Glomerular visceral epithelial cell (primary cell): ENCODE measurements at regions not wholly inside any gene's neighbourhood (a gene's known extent, or its start where the extent isn't known, plus 50 kb on each side); places are given as distances from the start of the nearest gene placed in this dataset.

Source experiments
- DNase-seq: peaks from one replicate; pipeline ENCODE4 v3.0.0-alpha.2; 2016; ENCODE audit errors: extremely low spot score

DNA sequence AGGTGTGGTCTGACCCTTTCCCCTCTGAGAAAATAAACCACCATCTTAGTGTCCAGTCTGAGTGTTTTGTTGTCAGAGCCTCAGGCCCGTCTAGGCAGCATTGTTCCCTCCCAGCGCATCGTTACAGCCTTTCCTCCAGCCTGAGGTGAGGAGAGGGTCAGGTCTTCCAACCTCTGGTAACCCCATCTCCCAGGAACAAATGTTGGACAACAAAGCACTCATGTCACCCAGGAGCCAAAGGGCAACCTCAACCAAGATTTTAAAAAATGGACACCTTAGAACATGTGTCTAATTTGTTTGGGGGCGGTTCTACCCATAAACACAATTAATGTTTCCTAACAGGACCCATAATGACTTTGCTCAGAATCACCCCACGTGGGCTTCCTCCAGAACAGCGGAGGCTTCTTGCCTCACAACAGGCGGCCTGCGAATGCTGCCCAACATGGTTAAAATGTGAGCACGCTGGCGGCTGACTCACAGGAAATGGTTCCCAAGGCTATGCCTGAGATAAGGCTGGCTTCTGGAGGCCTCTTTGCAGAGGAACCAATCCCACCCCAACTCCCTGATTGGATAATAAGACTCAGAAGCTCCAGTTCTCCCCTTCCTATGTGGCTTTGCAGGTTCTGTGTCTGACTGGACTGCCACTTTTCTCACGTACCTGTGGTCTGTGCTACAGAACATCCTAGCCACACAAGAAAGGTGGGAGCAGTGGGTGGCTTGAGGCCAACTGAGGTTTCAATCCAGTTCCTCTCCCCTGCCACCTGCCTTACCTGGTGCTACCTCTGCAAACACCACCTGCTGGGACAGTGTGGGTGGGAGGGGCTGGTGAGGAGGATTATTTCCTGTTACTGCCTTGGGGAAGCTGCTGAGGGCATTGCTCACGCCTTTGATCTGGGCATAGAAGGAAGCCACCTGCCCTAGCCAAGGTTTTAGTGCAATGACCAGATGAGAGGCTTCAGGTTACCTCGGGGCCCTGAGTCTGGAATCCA lies 108.8 kb downstream of the B3GNT2 start:
- peak; percentile 44 for DNase-seq

DNA sequence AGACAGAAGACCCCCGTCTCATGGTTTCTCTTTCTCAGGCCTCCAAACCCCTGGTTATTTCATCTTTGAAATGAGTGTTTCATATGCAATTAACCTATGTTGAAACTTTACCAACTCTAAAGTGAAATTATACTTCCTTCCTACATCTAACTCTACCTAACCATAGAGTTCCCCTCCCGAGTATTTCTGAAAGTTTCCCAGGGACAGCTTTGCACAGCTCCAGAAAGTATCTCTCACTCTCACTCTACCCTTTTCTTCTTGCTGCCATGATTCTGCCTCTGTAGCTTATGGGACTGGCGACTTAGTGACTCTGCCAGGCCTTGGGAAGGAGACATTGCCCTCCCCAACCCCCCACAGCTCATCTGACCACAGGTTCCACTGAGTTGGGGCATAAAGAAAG lies 107.9 kb downstream of the B3GNT2 start:
- no peak for DNase-seq

DNA sequence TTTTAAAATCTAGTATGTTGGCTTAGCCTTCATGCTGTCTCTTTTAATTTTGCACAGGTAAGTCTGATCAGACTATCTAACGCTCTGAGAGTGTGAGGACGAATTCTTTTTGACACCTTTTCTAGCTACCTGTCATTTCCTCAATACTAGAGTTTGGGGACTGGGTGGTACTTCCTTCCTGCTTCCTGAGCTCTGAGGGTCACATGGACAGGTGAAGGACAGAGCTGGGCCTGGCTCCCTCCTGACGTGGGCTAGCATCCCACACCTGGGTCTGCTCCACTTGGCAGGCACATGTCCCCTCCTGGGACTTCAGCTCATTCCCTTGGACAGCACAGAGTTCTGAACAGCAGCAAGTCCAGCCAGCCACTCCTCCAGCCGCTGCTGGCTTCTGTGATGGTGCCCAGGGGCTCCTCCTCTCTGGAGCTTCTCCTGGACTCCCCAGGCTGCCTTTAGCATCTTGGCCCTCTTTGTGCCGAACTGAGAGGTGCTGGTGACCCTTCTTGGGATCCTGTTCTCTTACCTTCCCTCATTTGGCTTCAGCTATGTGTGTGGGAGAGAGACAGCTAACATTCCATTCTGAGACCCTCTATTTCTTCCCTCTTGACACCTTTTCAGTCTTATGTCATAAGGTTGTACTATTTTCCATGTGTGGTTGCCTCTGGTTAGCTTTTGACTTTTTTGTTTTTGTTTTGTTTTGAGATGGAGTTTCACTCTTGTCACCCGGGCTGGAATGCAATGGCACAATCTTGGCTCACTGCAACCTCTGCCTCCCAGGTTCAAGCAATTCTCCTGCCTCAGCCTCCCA lies 106.9 kb downstream of the B3GNT2 start:
- DNase-seq, result no peak

DNA sequence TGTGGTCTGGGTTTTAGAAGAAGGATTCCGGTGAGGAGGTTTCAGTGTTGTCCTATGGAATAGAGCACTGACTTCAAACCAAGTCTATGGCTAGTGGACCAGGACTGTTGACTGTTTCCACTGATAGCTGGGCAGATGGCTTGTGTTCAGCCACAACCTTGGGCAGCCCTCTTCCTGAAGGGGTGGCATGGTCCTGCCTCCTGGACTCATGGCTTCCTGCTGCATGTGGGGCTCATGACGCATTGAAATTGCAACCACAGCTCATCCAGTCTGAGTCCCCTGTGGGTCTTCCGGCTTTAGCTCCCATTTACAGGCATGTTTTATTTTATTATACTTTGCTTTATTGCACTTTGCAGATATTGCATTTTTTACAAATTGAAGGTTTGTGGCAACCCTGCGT lies 105.0 kb downstream of the B3GNT2 start:
- DNase-seq, result no peak

DNA sequence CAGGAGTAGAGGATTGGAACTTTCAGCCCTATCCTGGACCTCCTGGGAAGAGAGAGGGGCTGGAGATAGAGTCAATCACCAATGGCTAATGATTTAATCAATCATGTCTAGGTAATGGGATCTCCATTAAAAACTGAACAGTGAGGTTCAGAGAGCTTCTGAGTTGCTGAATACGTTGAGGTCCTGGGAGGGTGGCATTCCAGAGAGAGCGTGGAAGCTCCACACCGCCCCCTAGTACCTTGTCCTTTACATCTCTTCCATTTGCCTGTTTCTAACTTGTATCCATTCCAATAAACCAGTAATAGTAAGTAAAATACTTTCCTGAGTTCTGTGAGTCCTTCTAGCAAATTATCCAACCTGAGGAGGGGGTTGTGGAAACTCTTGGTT lies 101.7 kb downstream of the B3GNT2 start:
- DNase-seq, result no peak

DNA sequence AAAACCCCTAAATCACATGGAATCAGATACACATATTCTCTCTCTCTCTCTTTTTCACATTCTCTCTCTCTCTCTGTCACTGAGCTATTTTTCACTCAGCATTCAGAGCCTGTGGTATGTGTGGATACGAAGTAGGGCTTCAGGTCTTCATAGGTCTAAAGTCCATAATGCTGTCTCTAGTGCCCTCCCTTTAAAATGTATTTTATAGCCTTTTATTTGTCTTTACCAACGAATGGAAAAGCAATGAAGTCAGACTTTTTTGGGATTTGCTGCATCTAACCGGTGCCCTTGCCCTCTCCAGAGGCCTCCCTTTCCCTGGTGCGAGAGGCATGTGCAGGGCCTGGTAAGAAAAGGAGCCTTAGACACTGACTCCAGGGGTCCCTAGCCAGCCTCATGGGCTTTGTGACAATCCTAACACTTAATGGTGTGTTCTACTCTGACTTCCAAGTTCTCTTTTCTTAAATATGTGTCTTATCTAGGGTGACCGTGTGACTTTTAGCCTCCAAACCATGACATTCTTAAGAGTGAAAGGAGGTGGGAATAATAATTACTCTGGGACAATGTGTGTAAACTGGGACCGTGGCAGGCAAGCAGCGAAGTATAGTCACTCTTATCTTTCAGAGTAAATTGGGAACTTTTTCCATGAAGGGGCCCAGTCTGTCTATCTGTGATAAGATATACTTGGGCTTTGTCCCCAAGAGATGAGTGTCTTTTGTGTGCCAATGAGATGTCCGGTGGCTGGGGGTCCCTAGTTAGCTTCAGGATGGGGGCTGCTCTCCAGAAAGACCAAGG lies 101.1 kb downstream of the B3GNT2 start:
- no peak for DNase-seq

DNA sequence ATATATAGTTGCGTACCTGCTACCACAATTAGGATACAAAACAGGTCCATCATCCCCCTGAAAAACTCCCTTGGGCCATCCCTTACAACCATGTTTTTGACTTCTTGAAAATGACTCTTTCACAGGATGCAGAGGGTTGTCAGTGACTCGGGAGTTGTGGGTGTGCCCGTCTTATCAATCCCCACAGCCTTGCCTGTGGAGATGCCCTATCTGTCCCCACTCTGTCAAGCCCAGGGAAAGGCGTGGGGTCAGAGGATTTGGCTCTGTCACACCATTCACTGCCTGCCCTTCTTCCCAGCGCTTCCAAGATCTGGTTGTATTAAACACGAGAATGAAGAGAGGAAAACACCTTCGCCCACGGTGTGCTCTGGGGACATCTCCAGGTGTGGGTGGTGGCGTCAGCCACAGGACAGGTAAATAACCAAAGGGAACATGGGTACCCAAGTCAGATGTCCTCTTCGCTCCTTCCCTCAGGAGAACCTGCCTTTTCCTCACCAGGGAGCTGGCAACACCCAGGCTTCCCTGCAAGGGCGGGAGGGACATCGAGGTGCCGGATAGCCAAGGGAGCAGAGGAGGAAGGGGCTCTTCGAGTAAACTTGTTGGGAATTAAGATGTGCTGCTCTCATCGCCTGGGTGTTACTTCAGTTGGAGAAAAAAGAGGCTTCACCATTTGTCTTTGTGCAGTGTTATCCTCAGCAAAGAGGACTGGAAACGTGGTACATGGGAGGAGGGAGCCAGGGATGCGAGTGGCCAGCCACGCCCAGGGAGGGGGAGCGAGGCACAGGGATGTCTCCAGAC lies 100.3 kb downstream of the B3GNT2 start:
- no peak for DNase-seq

DNA sequence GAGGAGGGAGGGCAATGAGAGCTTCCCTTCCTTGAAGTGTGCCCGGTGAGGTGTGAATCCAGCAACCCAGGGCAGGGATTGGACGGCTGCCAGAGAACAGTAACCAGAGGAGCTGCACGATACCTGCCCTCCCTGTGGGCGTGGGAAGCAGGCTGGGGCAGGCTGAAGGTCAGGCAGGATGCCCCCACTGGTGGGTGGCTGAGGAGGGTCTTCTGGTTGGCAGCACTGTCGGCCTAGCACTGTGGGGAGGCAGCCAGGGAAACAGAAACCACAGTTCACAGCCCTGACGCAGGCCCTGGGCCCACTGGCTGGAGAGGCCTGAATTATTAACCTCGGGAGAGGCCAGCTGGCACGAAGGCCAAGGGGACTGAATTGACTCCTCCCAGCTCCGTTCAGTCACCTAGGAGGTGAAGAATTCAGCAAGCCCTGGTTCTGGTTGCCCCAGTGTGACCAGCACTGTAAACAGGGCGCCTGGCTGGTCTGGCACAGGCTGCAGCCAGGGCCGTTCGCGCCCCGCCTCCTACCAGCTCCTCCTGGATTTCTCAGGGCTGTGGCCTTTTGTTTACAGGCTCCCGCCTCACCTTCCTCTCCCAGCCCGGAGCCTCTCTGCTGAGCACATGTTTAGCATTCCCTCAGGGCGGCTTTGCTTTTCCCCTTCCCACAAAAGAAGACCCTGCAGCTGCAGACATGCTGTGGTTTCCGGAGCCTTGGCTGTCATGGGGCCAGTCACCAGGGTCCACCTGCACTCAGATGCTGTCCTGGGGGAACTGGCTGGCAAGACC lies 97.8 kb downstream of the B3GNT2 start:
- peak; percentile 92 for DNase-seq

DNA sequence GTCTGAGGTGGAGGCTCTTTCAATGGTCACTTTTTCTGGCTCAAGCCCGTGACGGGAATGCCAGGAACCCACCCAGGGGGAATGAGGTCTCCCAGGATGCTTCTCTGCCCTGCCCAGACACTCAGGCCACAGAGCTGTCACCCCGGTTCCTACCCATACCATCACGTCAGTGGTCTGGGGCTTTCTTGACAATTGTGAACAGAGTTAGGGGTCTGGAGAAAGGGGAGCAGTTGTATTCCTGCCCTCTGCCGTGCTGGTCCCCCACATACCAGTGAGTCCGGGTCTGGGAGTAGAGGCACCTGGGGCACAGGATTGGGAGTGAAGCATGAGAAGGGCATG lies 97.2 kb downstream of the B3GNT2 start:
- no peak for DNase-seq

DNA sequence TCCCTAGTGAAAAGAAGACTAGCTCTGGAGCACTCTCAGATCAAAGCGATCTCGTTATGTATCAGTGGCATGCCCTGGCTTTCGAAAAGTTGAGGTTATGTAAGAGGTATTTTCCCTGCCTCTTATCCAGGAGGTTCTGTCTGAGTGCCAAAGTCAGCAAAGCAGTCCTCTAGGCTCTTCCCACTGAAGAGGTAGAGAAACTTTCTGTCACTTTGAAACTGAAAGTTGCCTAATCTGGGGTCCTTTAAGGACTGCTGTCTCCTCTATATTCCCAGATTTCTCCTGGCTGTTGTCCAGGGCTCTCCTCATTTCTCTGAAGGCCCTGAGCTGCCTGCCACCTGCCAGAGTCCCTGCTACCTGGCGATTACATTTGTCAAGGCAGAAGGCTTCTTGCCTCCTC lies 96.3 kb downstream of the B3GNT2 start:
- DNase-seq, result peak; percentile 71

DNA sequence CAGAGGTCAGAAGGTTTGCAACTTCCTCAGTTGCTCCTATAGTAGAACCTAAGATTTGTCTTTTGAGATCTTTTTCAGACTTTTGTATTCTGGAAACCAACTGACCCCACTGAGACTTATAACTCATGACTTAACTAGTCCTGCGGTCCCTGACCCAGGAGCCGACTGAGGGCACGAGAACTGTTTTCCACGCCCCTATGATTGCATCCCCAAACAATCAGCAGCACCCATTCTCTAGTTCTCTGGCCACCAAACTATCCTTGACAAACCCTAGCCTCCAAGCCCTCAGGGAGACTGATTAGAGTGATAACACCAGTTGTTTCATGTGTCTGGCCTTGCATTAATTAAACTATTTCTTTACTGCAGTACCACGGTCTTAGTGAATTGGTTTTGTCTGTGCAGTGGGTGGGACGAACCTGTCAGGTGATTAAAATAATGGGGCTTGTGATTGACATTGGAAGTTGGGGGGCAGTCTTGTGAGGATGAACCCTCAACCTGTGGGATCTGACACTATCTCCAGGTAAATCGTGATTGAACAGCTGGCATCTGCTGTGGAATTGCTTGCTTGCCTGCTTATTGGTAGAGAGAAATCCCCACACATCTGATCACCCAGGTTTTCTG lies 95.7 kb downstream of the B3GNT2 start:
- DNase-seq, result no peak

DNA sequence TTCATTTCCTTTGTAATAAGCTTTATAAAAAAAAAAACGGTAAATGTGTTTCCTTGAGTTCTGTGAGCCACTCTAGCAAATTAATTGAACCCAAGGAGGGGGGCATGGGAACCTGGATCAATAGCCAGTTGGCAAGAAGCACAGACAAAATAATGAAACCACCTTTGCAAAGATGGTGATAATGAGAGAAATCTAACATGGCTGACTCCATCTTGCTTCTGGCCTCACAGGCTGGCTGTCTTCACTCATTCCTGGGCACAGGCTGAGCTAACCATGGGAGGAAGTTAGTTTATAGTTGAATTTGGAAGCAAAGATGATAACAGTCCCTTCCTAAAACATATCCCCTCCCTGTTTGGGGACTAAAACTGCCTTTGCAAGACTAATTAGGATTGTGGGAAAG lies 95.1 kb downstream of the B3GNT2 start:
- no peak for DNase-seq

DNA sequence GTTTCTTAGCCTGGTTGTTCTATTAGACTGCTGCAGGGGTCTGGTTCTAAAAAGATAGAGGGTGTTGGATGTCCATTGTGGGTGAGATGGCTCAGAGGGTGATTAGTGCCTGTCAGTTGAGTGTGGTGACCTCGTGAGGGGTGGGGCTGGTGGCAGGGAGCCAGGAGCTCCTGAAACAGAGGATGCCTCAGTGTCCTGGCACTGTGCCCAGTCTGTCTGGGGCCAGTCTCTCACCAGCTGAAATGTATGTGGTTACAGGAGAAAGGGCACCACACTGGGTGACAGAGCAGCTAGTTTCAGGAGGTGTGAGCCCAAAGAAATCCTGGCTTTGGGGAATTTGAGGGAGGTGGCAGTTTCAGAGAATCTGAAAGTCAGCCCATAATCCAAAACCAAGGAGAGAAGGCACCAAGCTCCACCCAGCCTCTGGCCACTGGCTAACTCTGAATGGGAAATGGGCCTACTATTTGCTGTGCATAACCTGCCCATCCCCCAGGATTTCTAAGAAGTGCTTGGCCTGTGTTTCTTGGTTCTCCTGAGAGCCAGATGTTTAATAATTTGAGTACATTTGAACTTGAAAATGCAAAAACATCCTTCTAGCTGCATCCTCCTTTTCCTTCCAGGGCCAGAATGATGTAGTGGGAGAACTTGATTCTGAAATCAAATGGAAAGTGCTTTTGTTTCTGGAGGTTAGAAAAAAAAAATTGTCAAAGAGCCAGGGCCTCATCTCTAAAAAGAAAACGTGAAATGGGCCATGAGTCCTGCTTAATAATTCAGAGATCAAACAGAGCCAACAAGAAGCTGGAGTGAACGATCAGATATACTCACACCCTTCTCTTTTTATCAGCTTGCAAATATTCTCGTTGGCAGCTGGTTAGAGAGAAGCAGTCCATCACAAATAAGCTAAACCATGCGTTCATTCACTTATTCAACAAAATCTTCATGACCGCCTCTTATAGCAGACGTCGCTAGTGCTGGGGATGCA lies 92.3 kb downstream of the B3GNT2 start:
- peak; percentile 95 for DNase-seq

DNA sequence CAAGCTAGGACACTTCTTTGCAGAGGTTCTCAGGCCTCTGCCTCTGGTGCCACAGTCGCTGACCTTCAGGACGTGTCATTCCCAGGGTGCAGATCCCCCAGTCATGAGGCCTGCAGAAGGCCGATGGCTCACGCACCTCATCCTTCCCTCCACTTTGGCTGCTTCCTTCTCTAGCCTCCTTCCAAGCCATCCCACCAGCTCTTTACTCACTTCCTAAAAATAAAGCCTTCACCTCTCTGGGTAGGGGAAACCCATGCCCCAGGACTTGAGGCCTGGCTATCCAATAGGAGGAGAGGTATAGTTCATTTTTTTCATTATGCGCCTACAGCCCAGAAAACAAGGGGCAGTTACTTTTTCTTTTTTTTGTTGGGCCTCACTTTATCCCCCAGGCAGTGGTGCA lies 91.4 kb downstream of the B3GNT2 start:
- DNase-seq, result no peak

DNA sequence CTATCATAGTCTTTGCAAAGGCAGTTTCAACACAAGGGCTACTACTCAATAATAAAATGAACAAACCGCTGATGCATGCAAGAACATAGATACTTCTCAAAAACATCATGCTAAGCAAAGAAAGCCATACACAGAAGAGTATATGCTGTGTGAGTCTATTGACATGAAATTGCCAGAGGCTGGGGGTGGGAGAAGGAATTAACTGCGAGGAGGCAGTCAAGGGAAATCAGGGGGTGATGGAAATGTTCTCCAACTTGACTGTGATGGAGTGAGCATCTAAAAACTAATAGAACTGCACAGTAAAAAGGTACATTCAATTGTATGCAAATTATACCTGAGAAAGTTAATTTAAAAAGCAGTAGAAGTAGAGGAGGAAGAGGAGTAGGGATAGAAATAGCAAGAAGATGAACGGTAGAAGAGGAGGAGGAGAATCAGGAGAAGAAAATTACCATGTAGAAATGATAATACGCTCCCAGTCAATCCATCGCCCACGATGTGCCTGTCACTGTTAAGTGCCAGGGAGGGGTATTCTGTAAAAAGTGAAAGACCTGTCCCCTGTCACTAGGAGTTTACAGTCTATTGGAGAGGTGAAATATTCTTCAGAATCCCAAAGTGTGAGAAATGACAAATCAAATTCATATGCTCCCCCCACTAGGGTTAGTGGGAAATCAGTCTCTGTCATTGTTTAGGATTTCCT lies 90.3 kb downstream of the B3GNT2 start:
- DNase-seq, result no peak

DNA sequence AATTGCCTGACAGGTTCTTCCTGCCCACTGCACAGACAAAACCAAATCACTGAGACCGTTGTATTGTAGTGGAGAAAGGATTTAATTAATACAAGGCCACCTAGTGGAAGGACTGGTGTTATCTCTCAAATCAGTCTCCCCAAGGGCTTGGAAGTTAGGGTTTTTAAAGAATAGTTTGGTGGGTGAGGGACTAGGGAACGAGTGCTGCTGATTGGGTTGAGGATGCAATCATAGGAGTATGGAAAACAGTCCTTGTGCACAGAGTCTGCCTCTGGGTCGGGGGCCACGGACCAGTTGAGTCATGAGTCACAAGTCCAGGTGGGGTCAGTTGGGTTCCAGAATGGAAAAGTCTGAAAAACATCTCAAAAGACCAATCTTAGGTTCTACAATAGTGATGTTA lies 89.1 kb downstream of the B3GNT2 start:
- DNase-seq, result no peak

DNA sequence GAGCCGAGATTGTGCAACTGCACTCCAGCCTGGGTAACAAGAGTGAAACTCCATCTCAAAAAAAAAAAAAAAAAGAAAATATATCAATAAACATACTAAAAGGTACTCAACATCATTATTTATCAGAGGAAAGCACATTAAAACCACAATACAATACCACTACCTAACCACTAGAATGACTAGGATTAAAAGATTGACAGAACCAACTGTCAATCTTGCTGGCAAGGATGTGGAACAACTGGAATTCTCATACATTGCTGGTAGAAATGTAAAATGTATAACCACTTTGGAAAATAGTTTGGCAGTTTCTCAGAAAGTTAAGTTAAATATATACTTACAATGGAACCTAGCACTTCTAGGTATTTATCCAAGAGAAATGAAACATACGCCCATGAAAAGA lies 88.6 kb downstream of the B3GNT2 start:
- DNase-seq, result no peak

DNA sequence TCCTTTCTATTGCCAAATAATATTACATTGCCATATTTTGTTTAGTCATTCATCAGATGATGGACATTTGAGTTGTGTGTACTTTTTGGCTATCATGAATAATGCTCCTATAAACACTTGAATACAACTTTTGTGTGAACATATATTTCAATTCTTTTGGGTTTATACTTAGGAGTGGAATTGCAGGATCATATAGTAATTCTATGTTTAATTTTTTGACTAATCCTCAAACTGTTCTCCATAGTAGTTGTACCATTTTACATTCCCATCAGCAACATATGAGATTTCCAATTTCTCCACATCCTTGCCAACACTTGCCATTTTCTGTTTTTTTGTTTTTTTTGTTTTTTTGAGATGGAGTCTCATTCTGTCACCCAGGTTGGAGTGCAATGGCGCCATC lies 87.2 kb downstream of the B3GNT2 start:
- DNase-seq, result no peak
